ACC112 (cell line): ENCODE measurements at regions not wholly inside any gene's neighbourhood (a gene's known extent, or its start where the extent isn't known, plus 50 kb on each side); places are given as distances from the start of the nearest gene placed in this dataset.

Source experiments
- H2AFZ ChIP-seq: fragments of 200-600 bp; sonication (generic); one replicate; pipeline ENCODE4 v1.6.0; 2017; ENCODE audit warnings: antibody characterized with exemption, low read length; ENCODE audit not compliant: unreplicated experiment
- H3K27ac ChIP-seq: fragments of 200-600 bp; sonication (generic); 2 replicates; pipeline ENCODE4 v1.5.1; 2014; ENCODE audit warnings: low read depth, mild to moderate bottlenecking, antibody characterized with exemption, low read length, moderate library complexity
- H3K27me3 ChIP-seq: fragments of 200-600 bp; sonication (generic); 2 replicates; pipeline ENCODE4 v1.6.1; 2014; ENCODE audit warnings: mild to moderate bottlenecking, antibody characterized with exemption, low read length, moderate library complexity, mixed read lengths; ENCODE audit not compliant: insufficient read depth
- H3K36me3 ChIP-seq: fragments of 200-600 bp; sonication (generic); 2 replicates; pipeline ENCODE4 v1.6.1; 2016; ENCODE audit warnings: mild to moderate bottlenecking, antibody characterized with exemption, low read length, moderate library complexity, mixed read lengths; ENCODE audit not compliant: insufficient read depth
- H3K4me1 ChIP-seq: fragments of 200-600 bp; sonication (generic); one replicate; pipeline ENCODE4 v1.6.1; 2016; ENCODE audit warnings: low read length, mixed read lengths; ENCODE audit not compliant: insufficient read depth, unreplicated experiment, control insufficient read depth
- H3K4me3 ChIP-seq: fragments of 200-600 bp; sonication (generic); 2 replicates; pipeline ENCODE4 v1.5.1; 2014; ENCODE audit warnings: mild to moderate bottlenecking, low read depth, low read length
- H3K79me2 ChIP-seq: fragments of 200-600 bp; sonication (generic); one replicate; pipeline ENCODE4 v1.6.0; 2016; ENCODE audit warnings: low read length; ENCODE audit not compliant: control insufficient read depth, unreplicated experiment, insufficient read depth

DNA sequence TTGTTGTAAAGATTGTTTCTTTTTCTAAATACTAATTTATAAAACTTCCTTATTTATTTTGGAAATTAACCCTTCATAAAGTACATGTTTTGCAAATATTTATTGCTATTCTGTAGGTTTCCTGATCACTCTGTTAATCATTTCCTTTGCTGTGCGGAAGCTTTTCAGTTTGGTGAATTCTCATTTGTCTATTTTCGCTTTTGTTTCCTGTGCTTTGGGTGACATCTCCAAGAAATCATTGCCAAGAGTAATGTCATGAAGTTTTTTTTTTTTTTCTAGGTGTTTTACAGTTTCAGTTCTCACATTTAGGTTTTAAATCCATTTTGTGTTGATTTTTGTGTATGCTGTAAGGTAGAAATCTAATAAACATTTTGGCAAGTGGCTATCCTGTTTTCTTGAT is 1899.8 kb upstream of the ACO1 start:
- no peak overlapping the region for H3K27ac ChIP-seq
- H3K27me3 ChIP-seq = no peaks in the 10 kb centered on the region
- no peak overlapping the region for H2AFZ ChIP-seq
- no peaks in the 10 kb centered on the region for H3K4me1 ChIP-seq
- H3K79me2 ChIP-seq = no peaks in the 10 kb centered on the region
- no peak overlapping the region for H3K4me3 ChIP-seq
- H3K36me3 ChIP-seq = no peaks in the 10 kb centered on the region

- H3K79me2 ChIP-seq = no peaks in the 10 kb centered on the region
- H3K4me3 ChIP-seq = no peak overlapping the region
- H3K27ac ChIP-seq = no peak overlapping the region
- no peaks in the 10 kb centered on the region for H3K36me3 ChIP-seq
- H2AFZ ChIP-seq = no peak overlapping the region
- H3K27me3 ChIP-seq = no peaks in the 10 kb centered on the region
- H3K4me1 ChIP-seq = no peaks in the 10 kb centered on the region
Observed at GRCh38 chr9:30504502-30504905, 1879.9 kb upstream of the ACO1 start.

DNA sequence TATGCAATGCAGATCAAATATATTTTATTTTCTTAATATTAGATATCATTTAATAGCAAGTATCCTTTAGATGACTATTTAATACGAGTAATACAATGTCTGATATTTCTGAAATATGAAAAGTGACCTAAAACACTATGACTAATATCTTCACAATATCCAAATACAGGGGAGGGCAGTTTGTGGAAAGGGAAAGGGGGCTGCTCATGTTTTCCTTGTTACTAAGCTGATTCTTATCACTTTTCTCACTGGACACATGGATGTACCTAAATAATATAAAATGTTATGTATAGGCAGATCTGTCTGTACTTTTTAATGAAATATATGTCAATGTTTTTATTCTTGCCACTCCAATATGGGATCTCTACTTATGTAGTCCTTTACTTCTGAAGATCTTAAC is 1879.1 kb upstream of the ACO1 start:
- no peak overlapping the region for H3K27ac ChIP-seq
- no peaks in the 10 kb centered on the region for H3K27me3 ChIP-seq
- H3K4me1 ChIP-seq = no peaks in the 10 kb centered on the region
- no peaks in the 10 kb centered on the region for H3K79me2 ChIP-seq
- no peaks in the 10 kb centered on the region for H3K36me3 ChIP-seq
- H3K4me3 ChIP-seq = no peak overlapping the region
- no peak overlapping the region for H2AFZ ChIP-seq

DNA sequence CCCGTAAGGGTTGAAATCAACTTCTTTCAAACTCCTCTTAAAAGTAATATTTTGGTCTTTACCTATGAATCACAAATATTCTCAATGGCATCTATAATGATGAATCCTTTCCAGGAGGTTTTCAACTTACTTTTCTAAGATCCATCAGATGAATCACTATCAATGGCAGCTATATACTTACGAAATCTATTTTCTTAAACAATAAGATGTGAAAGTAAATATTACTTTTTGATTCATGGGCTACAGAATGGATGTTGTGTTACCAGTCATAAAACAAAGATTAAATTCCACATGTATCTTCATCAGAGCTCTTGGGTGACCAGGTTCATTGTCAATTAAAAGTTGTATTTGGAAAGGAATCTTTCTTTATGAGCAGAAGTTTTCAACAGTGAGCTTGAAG is 1877.7 kb upstream of the ACO1 start:
- Histone ChIP-seq H3K27ac (no peak overlapping the region), H3K27me3 (no peaks in the 10 kb centered on the region), H3K36me3 (no peaks in the 10 kb centered on the region), H3K4me3 (no peak overlapping the region), H3K4me1 (no peaks in the 10 kb centered on the region), H2AFZ (no peak overlapping the region), H3K79me2 (no peaks in the 10 kb centered on the region)

GRCh38 chr9:30507166-30507565 is 1877.3 kb upstream of the ACO1 start:
- Histone ChIP-seq H3K36me3 (no peaks in the 10 kb centered on the region), H3K27me3 (no peaks in the 10 kb centered on the region), H3K4me1 (no peaks in the 10 kb centered on the region), H3K27ac (no peak overlapping the region), H2AFZ (no peak overlapping the region), H3K4me3 (no peak overlapping the region), H3K79me2 (no peaks in the 10 kb centered on the region)

- Histone ChIP-seq H3K4me1 (no peaks in the 10 kb centered on the region), H2AFZ (no peak overlapping the region), H3K36me3 (no peaks in the 10 kb centered on the region), H3K27me3 (no peaks in the 10 kb centered on the region), H3K27ac (no peak overlapping the region), H3K79me2 (no peaks in the 10 kb centered on the region), H3K4me3 (no peak overlapping the region)
Observed at GRCh38 chr9:30511666-30512065, 1872.8 kb upstream of the ACO1 start.

DNA sequence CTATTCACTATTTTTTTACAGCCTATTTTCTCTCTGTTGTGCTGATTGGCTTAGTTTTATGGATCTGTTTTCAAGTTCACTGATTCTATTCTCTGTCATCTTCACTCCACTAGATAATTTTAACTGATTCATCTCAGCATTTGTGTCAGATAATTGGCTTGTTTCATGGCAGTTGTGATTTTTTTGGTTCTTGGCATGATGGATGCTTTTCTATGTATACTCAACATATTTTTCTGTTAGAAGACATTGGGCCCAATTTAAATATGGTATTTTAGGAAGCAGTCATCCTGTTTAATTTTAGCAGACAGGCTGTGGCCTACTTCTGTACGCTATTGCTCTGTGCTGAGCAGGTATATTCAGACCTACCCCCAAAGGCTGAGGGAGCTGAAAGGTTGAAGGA is 1865.3 kb upstream of the ACO1 start:
- Histone ChIP-seq H2AFZ (no peak overlapping the region), H3K79me2 (no peaks in the 10 kb centered on the region), H3K36me3 (no peaks in the 10 kb centered on the region), H3K4me3 (no peak overlapping the region), H3K27me3 (no peaks in the 10 kb centered on the region), H3K27ac (no peak overlapping the region), H3K4me1 (no peaks in the 10 kb centered on the region)

DNA sequence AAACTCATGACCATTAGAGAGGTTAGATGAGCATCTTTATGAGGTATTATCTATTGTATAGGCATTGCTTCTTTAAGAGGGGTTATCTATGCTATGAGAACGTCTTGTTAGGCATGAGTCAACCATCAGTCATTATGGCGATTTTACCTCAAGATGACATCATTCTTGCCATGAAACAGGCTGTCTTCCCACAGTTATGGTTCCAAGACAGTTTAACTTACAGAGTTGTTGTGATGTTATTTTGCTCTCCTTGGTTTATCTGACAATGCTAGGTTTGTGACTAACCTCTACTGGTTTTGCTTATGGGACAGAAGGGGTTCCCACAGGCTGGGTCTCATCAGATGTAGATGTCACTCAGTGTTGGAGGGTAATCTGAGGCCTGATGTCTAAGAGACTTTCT is 1864.7 kb upstream of the ACO1 start:
- Histone ChIP-seq H3K4me1 (no peaks in the 10 kb centered on the region), H3K27me3 (no peaks in the 10 kb centered on the region), H3K79me2 (no peaks in the 10 kb centered on the region), H3K4me3 (no peak overlapping the region), H3K36me3 (no peaks in the 10 kb centered on the region), H2AFZ (no peak overlapping the region), H3K27ac (no peak overlapping the region)

- Histone ChIP-seq H3K27ac (no peak overlapping the region), H3K4me3 (no peak overlapping the region), H3K27me3 (no peaks in the 10 kb centered on the region), H3K79me2 (no peaks in the 10 kb centered on the region), H3K4me1 (no peaks in the 10 kb centered on the region), H3K36me3 (no peaks in the 10 kb centered on the region), H2AFZ (no peak overlapping the region)
Observed at GRCh38 chr9:30522061-30522460, 1862.4 kb upstream of the ACO1 start.

- no peak overlapping the region for H2AFZ ChIP-seq
- no peaks in the 10 kb centered on the region for H3K4me1 ChIP-seq
- no peaks in the 10 kb centered on the region for H3K27me3 ChIP-seq
- no peaks in the 10 kb centered on the region for H3K36me3 ChIP-seq
- H3K79me2 ChIP-seq = no peaks in the 10 kb centered on the region
- no peak overlapping the region for H3K4me3 ChIP-seq
- no peak overlapping the region for H3K27ac ChIP-seq
Observed at GRCh38 chr9:30522486-30522885, 1862.0 kb upstream of the ACO1 start.

- H3K4me3 ChIP-seq = no peak overlapping the region
- no peaks in the 10 kb centered on the region for H3K4me1 ChIP-seq
- no peaks in the 10 kb centered on the region for H3K79me2 ChIP-seq
- H3K27me3 ChIP-seq = no peaks in the 10 kb centered on the region
- no peak overlapping the region for H2AFZ ChIP-seq
- no peak overlapping the region for H3K27ac ChIP-seq
- H3K36me3 ChIP-seq = no peaks in the 10 kb centered on the region
Observed at GRCh38 chr9:30524311-30524710, 1860.1 kb upstream of the ACO1 start.

DNA sequence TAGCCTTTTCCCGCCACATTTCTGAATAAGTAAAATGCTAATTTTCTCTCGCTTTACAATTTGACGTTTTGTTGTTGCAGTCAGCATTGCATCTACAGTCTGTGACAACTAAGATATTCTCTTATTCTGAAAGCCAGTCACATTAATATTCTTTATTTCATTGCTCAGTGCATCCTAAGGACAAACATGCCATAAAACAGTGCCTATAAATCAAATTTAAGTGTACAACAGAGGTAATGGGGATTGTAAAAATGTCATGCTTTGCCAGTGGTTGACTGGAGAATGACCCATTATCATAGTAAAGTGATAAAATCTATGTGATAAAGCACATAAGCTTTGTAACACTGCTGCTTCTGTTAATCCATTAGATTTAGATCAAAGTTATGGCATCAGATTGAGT is 1850.0 kb upstream of the ACO1 start:
- Histone ChIP-seq H3K27ac (no peak overlapping the region), H3K4me1 (no peaks in the 10 kb centered on the region), H3K36me3 (no peaks in the 10 kb centered on the region)

More for the DNA sequence above, 1850.0 kb upstream of the ACO1 start:
- H3K27me3 ChIP-seq = no peaks in the 10 kb centered on the region
- no peak overlapping the region for H3K4me3 ChIP-seq
- no peak overlapping the region for H2AFZ ChIP-seq
- no peaks in the 10 kb centered on the region for H3K79me2 ChIP-seq
